HCT116 (cell line): ENCODE measurements at regions not wholly inside any gene's neighbourhood (a gene's known extent, or its start where the extent isn't known, plus 50 kb on each side); places are given as distances from the start of the nearest gene placed in this dataset.

ENCODE experiments used
- ATAC-seq: fragments of 200-7000 bp; cut with Tn5 transposase; 2 replicates; pipeline ENCODE4 v1.9.1; 2020; ENCODE audit warnings: mild to moderate bottlenecking, moderate library complexity
- BruUV-seq: library from RNA; stranded (reverse); fragments of 400-500 nt; replicated peaks from 2 replicates; lab custom pipeline; 2021; lab: Mats Ljungman, UMichigan
- CTCF ChIA-PET: fragments of 300-600 bp; sonication (Branson Sonifier 250); formaldehyde crosslinking; loops from one replicate; lab custom pipeline; 2021; ENCODE audit warnings: antibody characterized with exemption; lab: Charles Lee
- POLR2A ChIA-PET: fragments of 300-600, 350-600 bp; sonication (Branson Sonifier 250); formaldehyde crosslinking; loops from one replicate; lab custom pipeline; 2021; ENCODE audit warnings: antibody characterized with exemption; lab: Charles Lee
- RAD21 ChIA-PET, 2 experiments: fragments of 300-600 bp; sonication (Branson Sonifier 250); formaldehyde crosslinking; loops; one replicate each; lab custom pipeline; 2023; ENCODE audit warnings: low total read pairs in 2 of 2; ENCODE audit not compliant: uncharacterized antibody in 2 of 2, unreplicated experiment in 2 of 2, low non-redundant PET in 1 of 2; lab: Charles Lee
- DNase-seq: peaks from one replicate; pipeline ENCODE4 v3.0.0-alpha.2; 2010; ENCODE audit warnings: low read depth, low spot score
- H2AFZ ChIP-seq: fragments of 200-600 bp; shearing (Covaris generic), sonication (generic); 2 replicates; pipeline ENCODE4 v1.6.1; 2017; ENCODE audit warnings: low read depth, mixed run types, mixed read lengths, antibody characterized with exemption, low read length; ENCODE audit not compliant: poor library complexity, severe bottlenecking
- H3K27ac ChIP-seq: 2 replicates; pipeline ENCODE4 v1.5.1; 2012; ENCODE audit warnings: low read depth, low read length
- H3K27me3 ChIP-seq: fragments of 200-600 bp; sonication (generic); 2 replicates; pipeline ENCODE4 v1.6.1; 2016; ENCODE audit warnings: mixed run types, low read length, mixed read lengths; ENCODE audit not compliant: insufficient read depth
- H3K36me3 ChIP-seq, 2 experiments: fragments of 200-500 bp in 1 of 2; fragments of 200-600 bp in 1 of 2; sonication (Bioruptor generic) in 1 of 2; sonication (generic) in 1 of 2; 2 replicates each; pipeline versions ENCODE4 v1.5.1 to v1.6.1; 2014 to 2016; ENCODE audit warnings: low read length in 2 of 2, inconsistent platforms in 1 of 2, mixed read lengths in 1 of 2, mixed run types in 1 of 2; ENCODE audit not compliant: insufficient read depth in 2 of 2, control insufficient read depth in 1 of 2
- H3K4me1 ChIP-seq, 2 experiments: fragments of 200-600 bp in 1 of 2; sonication (generic) in 1 of 2; 2 replicates each; pipeline versions ENCODE4 v1.5.1 to v1.6.1; 2012 to 2017; ENCODE audit warnings: low read length in 2 of 2, inconsistent platforms in 1 of 2, mild to moderate bottlenecking in 1 of 2, mixed read lengths in 1 of 2, mixed run types in 1 of 2, moderate library complexity in 1 of 2; ENCODE audit not compliant: insufficient read depth in 2 of 2, control insufficient read depth in 1 of 2
- H3K4me2 ChIP-seq: fragments of 200-600 bp; sonication (generic); 2 replicates; pipeline ENCODE4 v1.6.1; 2017; ENCODE audit warnings: mixed run types, low read length, mixed read lengths
- H3K4me3 ChIP-seq, 2 experiments: fragments of 200-600 bp in 1 of 2; sonication (generic) in 1 of 2; replicated peaks in 1 of 2; 2 replicates each; pipeline ENCODE4 v1.5.1; 2011 to 2016; ENCODE audit warnings: low read length in 2 of 2, control low read depth in 1 of 2, low read depth in 1 of 2, mild to moderate bottlenecking in 1 of 2, mixed read lengths in 1 of 2, mixed run types in 1 of 2
- H3K79me2 ChIP-seq: fragments of 200-600 bp; sonication (generic); 2 replicates; pipeline ENCODE4 v1.6.1; 2017; ENCODE audit warnings: mild to moderate bottlenecking, mixed run types, low read length, moderate library complexity, mixed read lengths; ENCODE audit not compliant: insufficient read depth
- H3K9ac ChIP-seq: fragments of 200-600 bp; sonication (generic); 2 replicates; pipeline ENCODE4 v1.6.1; 2016; ENCODE audit warnings: low read length, mixed read lengths
- H3K9me2 ChIP-seq: fragments of 200-600 bp; sonication (generic), shearing (Covaris generic); 2 replicates; pipeline ENCODE4 v1.6.1; 2017; ENCODE audit warnings: mixed run types, mild to moderate bottlenecking, moderate library complexity; ENCODE audit not compliant: insufficient read depth
- H3K9me3 ChIP-seq, 2 experiments: fragments of 200-500 bp in 1 of 2; fragments of 200-600 bp in 1 of 2; sonication (Bioruptor generic) in 1 of 2; sonication (generic) in 1 of 2; 2 replicates each; pipeline ENCODE4 v1.6.1; 2014 to 2017; ENCODE audit warnings: low read length in 2 of 2, mixed read lengths in 2 of 2, inconsistent platforms in 1 of 2, low read depth in 1 of 2, mild to moderate bottlenecking in 1 of 2, mixed run types in 1 of 2, moderate library complexity in 1 of 2; ENCODE audit not compliant: control insufficient read depth in 1 of 2, insufficient read depth in 1 of 2
- H4K20me1 ChIP-seq: fragments of 200-600 bp; sonication (generic), shearing (Covaris generic); 2 replicates; pipeline ENCODE4 v1.6.1; 2017; ENCODE audit warnings: mixed run types, mild to moderate bottlenecking, moderate library complexity; ENCODE audit not compliant: insufficient read depth
- ATF3 ChIP-seq: IDR thresholded peaks from 2 replicates; pipeline ENCODE4 v1.6.1; 2012
- CBX3 ChIP-seq: IDR thresholded peaks from 2 replicates; pipeline ENCODE4 v1.6.1; 2012; ENCODE audit warnings: low read depth
- CEBPB ChIP-seq: IDR thresholded peaks from 2 replicates; pipeline ENCODE4 v1.6.1; 2012; ENCODE audit warnings: low read depth
- ELF1 ChIP-seq: IDR thresholded peaks from 2 replicates; pipeline ENCODE4 v1.6.1; 2012; ENCODE audit warnings: low read depth, borderline replicate concordance
- EZH2 ChIP-seq: fragments of 200-600 bp; sonication (generic); IDR thresholded peaks from 2 replicates; pipeline ENCODE4 v1.6.1; 2017; ENCODE audit warnings: antibody characterized with exemption, mixed run types
- EZH2phosphoT487 ChIP-seq: fragments of 200-600 bp; IDR thresholded peaks from 2 replicates; pipeline ENCODE4 v1.6.1; 2018; ENCODE audit warnings: antibody characterized with exemption, borderline replicate concordance
- FOSL1 ChIP-seq: IDR thresholded peaks from 2 replicates; pipeline ENCODE4 v1.6.1; 2012; ENCODE audit warnings: low read depth
- JUND ChIP-seq: IDR thresholded peaks from 2 replicates; pipeline ENCODE4 v1.6.1; 2012
- POLR2A ChIP-seq: IDR thresholded peaks from 2 replicates; pipeline ENCODE4 v1.7.0; 2011; ENCODE audit warnings: borderline replicate concordance; ENCODE audit not compliant: insufficient read depth, insufficient read length; ENCODE audit errors: extremely low read depth
- POLR2AphosphoS5 ChIP-seq: IDR thresholded peaks from 2 replicates; pipeline ENCODE4 v1.6.1; 2011; ENCODE audit warnings: mild to moderate bottlenecking, low read depth, low read length, moderate library complexity
- RAD21 ChIP-seq: IDR thresholded peaks from 2 replicates; pipeline ENCODE4 v1.6.1; 2012; ENCODE audit warnings: low read depth, mild to moderate bottlenecking
- SIN3A ChIP-seq: IDR thresholded peaks from 2 replicates; pipeline ENCODE4 v1.6.1; 2012; ENCODE audit warnings: low read depth
- SP1 ChIP-seq: IDR thresholded peaks from 2 replicates; pipeline ENCODE4 v1.6.1; 2012; ENCODE audit warnings: low read depth
- SRF ChIP-seq: IDR thresholded peaks from 2 replicates; pipeline ENCODE4 v1.6.1; 2012; ENCODE audit warnings: low read depth
- TCF7L2 ChIP-seq: IDR thresholded peaks from 2 replicates; pipeline ENCODE4 v1.7.0; 2011; ENCODE audit warnings: borderline replicate concordance, inconsistent platforms; ENCODE audit not compliant: insufficient read depth, insufficient read length; ENCODE audit errors: extremely low read depth
- YY1 ChIP-seq: IDR thresholded peaks from 2 replicates; pipeline ENCODE4 v1.6.1; 2011; ENCODE audit warnings: low read length, low read depth, moderate library complexity, mild to moderate bottlenecking; ENCODE audit not compliant: insufficient replicate concordance; ENCODE audit errors: extremely low read depth
- ZFX ChIP-seq: fragments of 450-650 bp; IDR thresholded peaks from 2 replicates; pipeline ENCODE4 v1.6.1; 2017
- intact Hi-C: fragments of 100-400 bp; cut with micrococcal nuclease; formaldehyde crosslinking; loops from 2 replicates; pipeline ENCODE4 v1.10.0; 2022
- TF ChIP-seq, protein P1 (sequence below): IDR thresholded peaks from 2 replicates; pipeline ENCODE4 v1.6.1; 2012; ENCODE audit warnings: low read depth
- TF ChIP-seq, protein P2 (sequence below): IDR thresholded peaks from 2 replicates; pipeline ENCODE4 v1.6.1; 2011; ENCODE audit warnings: mild to moderate bottlenecking, low read length, moderate library complexity; ENCODE audit not compliant: insufficient replicate concordance; ENCODE audit errors: extremely low read depth
- TF ChIP-seq, protein P3 (sequence below), 3 experiments: fragments of 200-600 bp in 1 of 3; sonication (generic) in 1 of 3; IDR thresholded peaks in 2 of 3; conservative IDR thresholded peaks in 1 of 3; 2 replicates each; pipeline ENCODE4 v1.5.1; 2012 to 2017; ENCODE audit warnings: low read depth in 2 of 3, low read length in 2 of 3, antibody characterized with exemption in 1 of 3, borderline replicate concordance in 1 of 3, control low read depth in 1 of 3, mild to moderate bottlenecking in 1 of 3, mixed read lengths in 1 of 3, mixed run types in 1 of 3, moderate library complexity in 1 of 3; ENCODE audit not compliant: insufficient read depth in 1 of 3

DNA sequence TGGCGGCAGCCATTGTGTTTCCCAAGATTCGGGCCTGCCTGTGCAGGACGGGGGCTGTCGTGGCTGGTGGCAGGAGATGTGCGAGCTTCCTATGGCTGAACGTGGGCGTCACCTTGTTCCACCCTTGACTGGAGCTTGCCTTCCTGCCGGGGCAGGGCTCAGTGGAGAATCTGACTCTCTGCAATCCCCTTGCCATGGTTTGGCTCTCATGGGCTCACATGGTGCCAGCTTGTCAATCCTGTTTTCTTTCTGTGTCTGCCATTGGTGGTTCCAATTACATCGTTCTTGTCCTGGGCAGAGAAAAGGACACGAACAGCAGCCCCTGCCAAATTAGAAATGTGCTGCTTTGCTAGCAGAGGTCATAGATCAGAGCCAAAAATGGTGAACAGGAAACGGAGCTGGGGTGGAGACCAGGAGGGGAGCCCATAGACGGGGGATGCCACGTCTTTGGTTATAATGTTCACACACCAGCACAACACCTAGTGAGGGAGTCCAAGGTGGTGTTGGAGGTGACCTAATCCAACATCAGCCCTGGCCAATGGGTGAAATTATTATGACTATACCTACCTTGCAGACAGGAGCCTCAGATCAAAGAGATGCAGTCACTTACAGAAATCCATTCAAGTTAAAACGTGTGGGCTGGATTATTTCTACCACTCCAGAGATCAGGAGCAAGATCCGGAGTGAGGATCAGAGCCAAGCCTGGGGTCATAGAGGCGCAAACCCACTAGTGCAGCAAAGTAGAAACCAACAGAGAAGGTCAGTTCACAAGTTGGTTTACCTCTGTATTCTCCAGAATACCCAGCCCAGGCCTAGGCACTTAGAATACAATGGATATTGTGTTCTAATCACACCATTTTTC lies 253.1 kb downstream of the SIPA1L2 start:
- Histone ChIP-seq H3K36me3 (no peaks in the 10 kb centered on the region), H3K4me3 (no peak overlapping the region; a peak in 1 of 4 replicates), H3K9ac (peak overlapping the region; percentile 18; the same call in 1 of the 2 replicates), H3K27ac (no peak overlapping the region), H3K27me3 (no peaks in the 10 kb centered on the region), H3K4me1 (peaks cover 8 to 25% of the 10 kb centered on the region in 2 experiments; a peak in 3 of 4 replicates), H3K79me2 (no peaks in the 10 kb centered on the region), H4K20me1 (no peaks in the 10 kb centered on the region), H2AFZ (peak overlapping the region; percentile 3), H3K9me3 (no peaks in the 10 kb centered on the region), H3K4me2 (peak overlapping the region; percentile 30), H3K9me2 (no peaks in the 10 kb centered on the region)
- DNase-seq (no peak), ATAC-seq (peak; percentile 79)
- CTCF ChIA-PET = no interaction called here
- POLR2A ChIA-PET = no interaction called here
- BruUV-seq = no TSS peak
- intact Hi-C loops = no loop called here
- RAD21 ChIA-PET = no interaction called here
- TF ChIP-seq, protein P1, sequence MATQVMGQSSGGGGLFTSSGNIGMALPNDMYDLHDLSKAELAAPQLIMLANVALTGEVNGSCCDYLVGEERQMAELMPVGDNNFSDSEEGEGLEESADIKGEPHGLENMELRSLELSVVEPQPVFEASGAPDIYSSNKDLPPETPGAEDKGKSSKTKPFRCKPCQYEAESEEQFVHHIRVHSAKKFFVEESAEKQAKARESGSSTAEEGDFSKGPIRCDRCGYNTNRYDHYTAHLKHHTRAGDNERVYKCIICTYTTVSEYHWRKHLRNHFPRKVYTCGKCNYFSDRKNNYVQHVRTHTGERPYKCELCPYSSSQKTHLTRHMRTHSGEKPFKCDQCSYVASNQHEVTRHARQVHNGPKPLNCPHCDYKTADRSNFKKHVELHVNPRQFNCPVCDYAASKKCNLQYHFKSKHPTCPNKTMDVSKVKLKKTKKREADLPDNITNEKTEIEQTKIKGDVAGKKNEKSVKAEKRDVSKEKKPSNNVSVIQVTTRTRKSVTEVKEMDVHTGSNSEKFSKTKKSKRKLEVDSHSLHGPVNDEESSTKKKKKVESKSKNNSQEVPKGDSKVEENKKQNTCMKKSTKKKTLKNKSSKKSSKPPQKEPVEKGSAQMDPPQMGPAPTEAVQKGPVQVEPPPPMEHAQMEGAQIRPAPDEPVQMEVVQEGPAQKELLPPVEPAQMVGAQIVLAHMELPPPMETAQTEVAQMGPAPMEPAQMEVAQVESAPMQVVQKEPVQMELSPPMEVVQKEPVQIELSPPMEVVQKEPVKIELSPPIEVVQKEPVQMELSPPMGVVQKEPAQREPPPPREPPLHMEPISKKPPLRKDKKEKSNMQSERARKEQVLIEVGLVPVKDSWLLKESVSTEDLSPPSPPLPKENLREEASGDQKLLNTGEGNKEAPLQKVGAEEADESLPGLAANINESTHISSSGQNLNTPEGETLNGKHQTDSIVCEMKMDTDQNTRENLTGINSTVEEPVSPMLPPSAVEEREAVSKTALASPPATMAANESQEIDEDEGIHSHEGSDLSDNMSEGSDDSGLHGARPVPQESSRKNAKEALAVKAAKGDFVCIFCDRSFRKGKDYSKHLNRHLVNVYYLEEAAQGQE = no peak
- TF ChIP-seq POLR2AphosphoS5 = no peak
- TF ChIP-seq ATF3 = no peak
- TF ChIP-seq EZH2 = no peak
- TF ChIP-seq CEBPB = no peak
- TF ChIP-seq SRF = no peak
- TF ChIP-seq, protein P2, sequence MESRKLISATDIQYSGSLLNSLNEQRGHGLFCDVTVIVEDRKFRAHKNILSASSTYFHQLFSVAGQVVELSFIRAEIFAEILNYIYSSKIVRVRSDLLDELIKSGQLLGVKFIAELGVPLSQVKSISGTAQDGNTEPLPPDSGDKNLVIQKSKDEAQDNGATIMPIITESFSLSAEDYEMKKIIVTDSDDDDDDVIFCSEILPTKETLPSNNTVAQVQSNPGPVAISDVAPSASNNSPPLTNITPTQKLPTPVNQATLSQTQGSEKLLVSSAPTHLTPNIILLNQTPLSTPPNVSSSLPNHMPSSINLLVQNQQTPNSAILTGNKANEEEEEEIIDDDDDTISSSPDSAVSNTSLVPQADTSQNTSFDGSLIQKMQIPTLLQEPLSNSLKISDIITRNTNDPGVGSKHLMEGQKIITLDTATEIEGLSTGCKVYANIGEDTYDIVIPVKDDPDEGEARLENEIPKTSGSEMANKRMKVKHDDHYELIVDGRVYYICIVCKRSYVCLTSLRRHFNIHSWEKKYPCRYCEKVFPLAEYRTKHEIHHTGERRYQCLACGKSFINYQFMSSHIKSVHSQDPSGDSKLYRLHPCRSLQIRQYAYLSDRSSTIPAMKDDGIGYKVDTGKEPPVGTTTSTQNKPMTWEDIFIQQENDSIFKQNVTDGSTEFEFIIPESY = no peak
- no peak for TF ChIP-seq ELF1
- TF ChIP-seq SP1 = no peak
- no peak for TF ChIP-seq EZH2phosphoT487
- no peak for TF ChIP-seq TCF7L2
- TF ChIP-seq CBX3 = no peak
- no peak for TF ChIP-seq FOSL1
- TF ChIP-seq RAD21 = no peak
- TF ChIP-seq ZFX = no peak
- TF ChIP-seq, protein P3, sequence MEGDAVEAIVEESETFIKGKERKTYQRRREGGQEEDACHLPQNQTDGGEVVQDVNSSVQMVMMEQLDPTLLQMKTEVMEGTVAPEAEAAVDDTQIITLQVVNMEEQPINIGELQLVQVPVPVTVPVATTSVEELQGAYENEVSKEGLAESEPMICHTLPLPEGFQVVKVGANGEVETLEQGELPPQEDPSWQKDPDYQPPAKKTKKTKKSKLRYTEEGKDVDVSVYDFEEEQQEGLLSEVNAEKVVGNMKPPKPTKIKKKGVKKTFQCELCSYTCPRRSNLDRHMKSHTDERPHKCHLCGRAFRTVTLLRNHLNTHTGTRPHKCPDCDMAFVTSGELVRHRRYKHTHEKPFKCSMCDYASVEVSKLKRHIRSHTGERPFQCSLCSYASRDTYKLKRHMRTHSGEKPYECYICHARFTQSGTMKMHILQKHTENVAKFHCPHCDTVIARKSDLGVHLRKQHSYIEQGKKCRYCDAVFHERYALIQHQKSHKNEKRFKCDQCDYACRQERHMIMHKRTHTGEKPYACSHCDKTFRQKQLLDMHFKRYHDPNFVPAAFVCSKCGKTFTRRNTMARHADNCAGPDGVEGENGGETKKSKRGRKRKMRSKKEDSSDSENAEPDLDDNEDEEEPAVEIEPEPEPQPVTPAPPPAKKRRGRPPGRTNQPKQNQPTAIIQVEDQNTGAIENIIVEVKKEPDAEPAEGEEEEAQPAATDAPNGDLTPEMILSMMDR (IDR thresholded peaks at IDR 0.05 in 2 of 3, conservative IDR thresholded peaks at IDR 0.05 in 1 of 3; ENCODE audit: borderline replicate concordance in 1 of 3, insufficient read depth in 1 of 3, low read depth in 2 of 3, low read length in 2 of 3) = no peak
- TF ChIP-seq POLR2A = no peak
- no peak for TF ChIP-seq YY1
- no peak for TF ChIP-seq JUND
- TF ChIP-seq SIN3A = no peak
